Keratinocyte (primary cell): ENCODE measurements at regions not wholly inside any gene's neighbourhood (a gene's known extent, or its start where the extent isn't known, plus 50 kb on each side); places are given as distances from the start of the nearest gene placed in this dataset.

Source experiments
- DNase-seq: peaks from one replicate; pipeline ENCODE4 v3.0.0-alpha.2; 2011; ENCODE audit warnings: low read depth, missing footprints, low spot score
- FAIRE-seq: peaks from 2 replicates; lab custom pipeline; 2011; peaks lifted over from hg19 to GRCh38; lab: Jason Lieb, UNC
- H2AFZ ChIP-seq: 2 replicates; pipeline ENCODE4 v1.6.0; 2012; ENCODE audit warnings: low read length, control low read depth, inconsistent platforms; ENCODE audit not compliant: control insufficient read depth
- H3K27ac ChIP-seq: 2 replicates; pipeline ENCODE4 v1.5.1; 2011; ENCODE audit warnings: low read length; ENCODE audit not compliant: control insufficient read depth, insufficient read depth
- H3K27me3 ChIP-seq: 3 replicates; pipeline ENCODE4 v1.6.0; 2011; ENCODE audit warnings: low read length; ENCODE audit not compliant: control insufficient read depth, insufficient read depth; ENCODE audit errors: extremely low read depth
- H3K36me3 ChIP-seq, 2 experiments: 2 replicates in 1 of 2; 3 replicates in 1 of 2; pipeline ENCODE4 v1.5.1; 2011; ENCODE audit warnings: low read length in 2 of 2, mild to moderate bottlenecking in 1 of 2; ENCODE audit not compliant: control insufficient read depth in 2 of 2, insufficient read depth in 2 of 2; ENCODE audit errors: extremely low read depth in 1 of 2
- H3K4me1 ChIP-seq: 3 replicates; pipeline ENCODE4 v1.5.1; 2011; ENCODE audit warnings: low read length; ENCODE audit not compliant: control insufficient read depth, insufficient read depth; ENCODE audit errors: extremely low read depth
- H3K4me2 ChIP-seq: 3 replicates; pipeline ENCODE4 v1.6.0; 2011; ENCODE audit warnings: low read depth, low read length; ENCODE audit not compliant: control insufficient read depth, insufficient read depth; ENCODE audit errors: extremely low read depth
- H3K4me3 ChIP-seq, 3 experiments: fragments of 200-600 bp in 1 of 3; sonication (generic) in 1 of 3; 2 replicates in 2 of 3; 3 replicates in 1 of 3; pipeline ENCODE4 v1.5.1; 2011 to 2016; ENCODE audit warnings: low read length in 3 of 3, mild to moderate bottlenecking in 3 of 3, control low read depth in 2 of 3, inconsistent platforms in 1 of 3, low read depth in 1 of 3, mixed read lengths in 1 of 3, mixed run types in 1 of 3, moderate library complexity in 1 of 3; ENCODE audit not compliant: control insufficient read depth in 2 of 3, insufficient read depth in 2 of 3; ENCODE audit errors: extremely low read depth in 1 of 3
- H3K79me2 ChIP-seq: 2 replicates; pipeline ENCODE4 v1.6.0; 2012; ENCODE audit warnings: low read length; ENCODE audit not compliant: control insufficient read depth, insufficient read depth
- H3K9ac ChIP-seq: 3 replicates; pipeline ENCODE4 v1.6.0; 2011; ENCODE audit warnings: low read length; ENCODE audit not compliant: control insufficient read depth, insufficient read depth; ENCODE audit errors: extremely low read depth
- H3K9me1 ChIP-seq: 3 replicates; pipeline ENCODE4 v1.6.0; 2011; ENCODE audit warnings: low read length; ENCODE audit not compliant: control insufficient read depth, insufficient read depth; ENCODE audit errors: extremely low read depth
- H3K9me3 ChIP-seq: 2 replicates; pipeline ENCODE4 v1.5.1; 2012; ENCODE audit warnings: low read depth, low read length; ENCODE audit not compliant: control insufficient read depth
- H4K20me1 ChIP-seq: 3 replicates; pipeline ENCODE4 v1.6.0; 2011; ENCODE audit warnings: low read length; ENCODE audit not compliant: control insufficient read depth, insufficient read depth; ENCODE audit errors: extremely low read depth
- CTCF ChIP-seq, 3 experiments: IDR thresholded peaks in 1 of 3; conservative IDR thresholded peaks in 1 of 3; optimal IDR thresholded peaks in 1 of 3; 2 replicates in 2 of 3; 3 replicates in 1 of 3; pipeline versions ENCODE3 to v1.5.1; 2011; ENCODE audit warnings: low read length in 3 of 3, mild to moderate bottlenecking in 3 of 3, moderate library complexity in 2 of 3, control low read depth in 1 of 3, inconsistent platforms in 1 of 3; ENCODE audit not compliant: insufficient read depth in 2 of 3; ENCODE audit errors: extremely low read depth in 1 of 3
- EZH2 ChIP-seq: IDR thresholded peaks from one replicate; pipeline ENCODE4 v1.6.1; 2012; ENCODE audit warnings: inconsistent platforms, mild to moderate bottlenecking, low read length, moderate library complexity
- dilution Hi-C: fragments of 300-500 bp; cut with MboI; formaldehyde crosslinking; loops from one replicate; pipeline ENCODE4 v1.7.0; 2020; ENCODE audit warnings: low sequenced_read_pairs; ENCODE audit not compliant: extremely low pct_ligation_motif_present

GRCh38 chr1:221902961-221903360 lies 161.1 kb upstream of the DUSP10 start:
- dilution Hi-C loops, result no loop called here
- no peaks in the 10 kb centered on the region for H3K9me1 ChIP-seq
- H3K4me1 ChIP-seq, result no peaks in the 10 kb centered on the region
- no peak overlapping the region for H3K27ac ChIP-seq
- TF ChIP-seq CTCF (optimal IDR thresholded peaks at IDR 0.05 in 1 of 3, IDR thresholded peaks at IDR 0.05 in 1 of 3, conservative IDR thresholded peaks at IDR 0.05 in 1 of 3; ENCODE audit: extremely low read depth in 1 of 3, insufficient read depth in 2 of 3, low read length in 3 of 3) (no peak), EZH2 (no peak)
- DNase-seq (no peak), FAIRE-seq (no peak)
- H3K36me3 ChIP-seq, result no peaks in the 10 kb centered on the region
- no peak overlapping the region for H2AFZ ChIP-seq
- no peaks in the 10 kb centered on the region for H4K20me1 ChIP-seq
- no peak overlapping the region for H3K4me3 ChIP-seq
- H3K79me2 ChIP-seq, result no peaks in the 10 kb centered on the region
- H3K9ac ChIP-seq, result no peak overlapping the region
- H3K9me3 ChIP-seq, result no peaks in the 10 kb centered on the region
- H3K27me3 ChIP-seq, result no peaks in the 10 kb centered on the region
- no peak overlapping the region for H3K4me2 ChIP-seq

GRCh38 chr1:221900678-221901077 lies 158.8 kb upstream of the DUSP10 start:
- DNase-seq (no peak), FAIRE-seq (no peak)
- Histone ChIP-seq H3K79me2 (no peaks in the 10 kb centered on the region), H3K9me3 (no peaks in the 10 kb centered on the region), H3K9ac (no peak overlapping the region), H3K4me1 (no peaks in the 10 kb centered on the region), H2AFZ (no peak overlapping the region), H3K9me1 (no peaks in the 10 kb centered on the region), H3K27me3 (no peaks in the 10 kb centered on the region), H3K4me3 (no peak overlapping the region), H3K4me2 (no peak overlapping the region), H3K36me3 (no peaks in the 10 kb centered on the region), H3K27ac (no peak overlapping the region), H4K20me1 (no peaks in the 10 kb centered on the region)
- no peak for TF ChIP-seq CTCF (optimal IDR thresholded peaks at IDR 0.05 in 1 of 3, IDR thresholded peaks at IDR 0.05 in 1 of 3, conservative IDR thresholded peaks at IDR 0.05 in 1 of 3; ENCODE audit: extremely low read depth in 1 of 3, insufficient read depth in 2 of 3, low read length in 3 of 3)
- no peak for TF ChIP-seq EZH2
- dilution Hi-C loops, result no loop called here
